Esophagus (tissue), 2 donors: ENCODE measurements at regions not wholly inside any gene's neighbourhood (a gene's known extent, or its start where the extent isn't known, plus 50 kb on each side); places are given as distances from the start of the nearest gene placed in this dataset.

ENCODE experiments used
- H3K27ac ChIP-seq, 2 donors: one replicate each; pipeline ENCODE4 v1.5.1; 2013; ENCODE audit warnings: low read depth in 2 of 2, mild to moderate bottlenecking in 2 of 2, inconsistent platforms in 1 of 2, low read length in 1 of 2, moderate library complexity in 1 of 2
- H3K27me3 ChIP-seq, 2 donors: one replicate each; pipeline ENCODE4 v1.6.1; 2013; ENCODE audit warnings: low read length in 2 of 2, control low read depth in 1 of 2, mild to moderate bottlenecking in 1 of 2; ENCODE audit not compliant: insufficient read depth in 2 of 2, control insufficient read depth in 1 of 2
- H3K36me3 ChIP-seq, 2 donors: one replicate each; pipeline ENCODE4 v1.6.1; 2013; ENCODE audit warnings: low read length in 1 of 2; ENCODE audit not compliant: control insufficient read depth in 2 of 2, insufficient read depth in 2 of 2
- H3K4me1 ChIP-seq, 2 donors: one replicate each; pipeline ENCODE4 v1.6.1; 2013; ENCODE audit warnings: low read length in 1 of 2; ENCODE audit not compliant: control insufficient read depth in 2 of 2, insufficient read depth in 2 of 2
- H3K4me3 ChIP-seq, 2 donors: one replicate each; pipeline ENCODE4 v1.5.1; 2013; ENCODE audit warnings: low read length in 2 of 2, mild to moderate bottlenecking in 2 of 2, low read depth in 1 of 2, moderate library complexity in 1 of 2
- H3K9me3 ChIP-seq, 2 donors: one replicate each; pipeline ENCODE4 v1.6.1; 2013; ENCODE audit warnings: mild to moderate bottlenecking in 2 of 2, low read depth in 1 of 2, low read length in 1 of 2, moderate library complexity in 1 of 2; ENCODE audit not compliant: control insufficient read depth in 2 of 2, insufficient read depth in 1 of 2
- WGBS, 2 donors: extraction: QIAGEN DNeasy Blood & Tissue Kit; methylation state at CpG; one replicate each; pipeline ENCODE4 v1.1.7; 2013; 5-methylcytosine and 5-hydroxymethylcytosine counted together
- donor health status: healthy with polysubstance abuse.
- donor health status: Bipolar disorder and iron deficiency.

DNA sequence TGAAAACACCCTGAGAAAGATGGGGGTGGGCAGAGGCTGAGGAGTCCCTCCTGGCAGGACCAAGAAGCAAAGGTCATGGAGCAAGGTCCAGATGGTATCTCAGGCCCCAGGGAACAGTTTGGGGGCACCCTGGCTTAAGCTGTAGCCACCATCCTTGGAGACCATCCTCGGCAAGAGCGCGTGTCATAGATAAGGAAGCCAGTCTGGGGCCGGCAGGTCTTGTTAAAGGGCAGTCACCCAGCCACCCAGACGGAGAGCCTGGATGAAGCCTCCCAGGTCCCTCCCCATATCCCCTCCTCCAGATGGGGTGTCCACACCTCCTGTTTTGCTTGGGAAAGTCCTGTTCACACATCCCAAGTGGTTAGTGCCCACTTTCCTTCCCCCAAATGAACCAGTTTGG, 191.1 kb downstream of the KLF13 start:
- WGBS, 2 donors, result 94% methylated on average over 5 of the region's 5 CpGs
- Histone ChIP-seq H3K4me1 (no peaks in the 10 kb centered on the region), H3K36me3 (no peaks in the 10 kb centered on the region), H3K27ac (no peak overlapping the region), H3K4me3 (no peak overlapping the region), H3K27me3 (no peaks in the 10 kb centered on the region), H3K9me3 (no peaks in the 10 kb centered on the region)

DNA sequence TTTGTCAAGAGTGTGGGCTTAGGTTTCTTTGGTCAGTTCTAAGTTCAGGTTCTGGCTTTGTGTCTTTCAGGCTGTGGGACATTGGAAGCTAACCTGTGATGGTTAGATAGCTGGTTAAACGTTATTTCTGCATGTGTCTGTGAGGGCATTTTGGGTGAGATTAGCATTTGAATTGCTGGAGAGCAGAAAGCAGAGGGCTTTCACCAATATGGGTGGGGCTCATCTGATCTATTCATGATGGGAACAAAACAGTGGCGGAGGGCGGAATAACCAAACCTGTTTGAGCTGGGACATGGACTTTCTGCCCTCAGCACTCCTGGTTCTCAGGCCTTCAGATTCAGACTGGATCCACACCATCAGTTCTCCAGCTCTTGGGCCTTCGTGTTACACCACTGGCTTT, 195.4 kb downstream of the KLF13 start:
- Histone ChIP-seq H3K4me3 (no peak overlapping the region), H3K9me3 (no peaks in the 10 kb centered on the region), H3K27ac (no peak overlapping the region), H3K36me3 (no peaks in the 10 kb centered on the region), H3K4me1 (peaks cover 0 to 2% of the 10 kb centered on the region in 2 donors), H3K27me3 (no peaks in the 10 kb centered on the region)
- WGBS, 2 donors, result 78% methylated on average over 4 of the region's 4 CpGs

DNA sequence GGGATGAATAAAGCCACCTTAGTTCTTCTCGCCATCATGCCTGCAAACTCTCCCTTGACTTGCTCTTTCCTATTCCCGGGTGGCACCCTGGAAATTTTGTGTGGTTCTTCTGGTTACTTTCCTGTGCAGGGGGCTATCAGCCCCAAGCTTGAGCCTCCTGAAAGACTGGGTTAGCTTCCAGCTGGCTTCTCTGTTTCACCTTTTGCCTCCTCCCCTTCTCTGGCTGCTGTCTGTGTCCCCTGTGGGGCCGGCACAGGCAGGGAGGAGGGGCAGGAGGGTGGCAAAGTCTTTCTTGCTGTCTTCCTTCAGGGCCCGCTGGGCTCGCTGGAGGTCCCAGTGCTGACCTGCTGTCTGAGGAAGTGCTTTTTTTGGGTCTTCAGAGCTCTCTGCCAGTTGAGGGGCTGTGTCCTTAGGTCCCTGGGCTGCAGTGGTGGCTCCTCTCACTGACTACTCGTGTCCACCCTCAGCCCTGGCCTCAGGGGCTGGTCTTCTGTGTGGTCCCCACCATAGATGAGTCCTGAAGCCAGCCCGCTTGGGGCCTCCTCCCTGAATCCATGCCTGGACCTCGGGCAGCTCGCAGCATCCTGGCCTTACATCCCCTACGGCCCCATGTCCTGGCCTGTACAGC, 196.5 kb downstream of the KLF13 start:
- Histone ChIP-seq H3K36me3 (no peaks in the 10 kb centered on the region), H3K4me1 (peaks cover 0 to 2% of the 10 kb centered on the region in 2 donors), H3K27me3 (no peaks in the 10 kb centered on the region), H3K4me3 (no peak overlapping the region), H3K27ac (no peak overlapping the region), H3K9me3 (no peaks in the 10 kb centered on the region)
- 89 to 90% methylated on average over 10 of the region's 10 CpGs for WGBS, 2 donors

DNA sequence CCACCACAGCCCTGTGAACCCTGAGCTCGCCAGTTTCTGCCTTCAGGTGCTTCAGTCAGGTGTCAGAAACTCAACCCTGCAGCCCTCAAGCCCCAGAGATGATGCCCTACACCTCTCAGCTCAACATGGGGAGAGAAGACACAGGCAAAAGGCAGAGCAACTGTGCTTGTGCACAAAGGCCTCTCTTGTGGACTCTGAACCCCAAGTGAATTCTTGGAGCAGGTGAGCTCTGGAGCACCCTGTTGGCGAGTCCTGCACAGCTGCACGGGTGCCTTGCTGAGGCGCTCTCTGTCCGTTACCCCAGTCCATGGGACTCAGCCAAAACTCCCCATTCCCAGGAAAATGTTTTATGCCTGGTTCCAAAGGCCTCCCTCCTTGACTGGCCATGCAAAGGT, 197.0 kb downstream of the KLF13 start:
- Histone ChIP-seq H3K4me1 (peaks cover 0 to 2% of the 10 kb centered on the region in 2 donors), H3K4me3 (no peak overlapping the region), H3K27ac (no peak overlapping the region), H3K27me3 (no peaks in the 10 kb centered on the region), H3K9me3 (no peaks in the 10 kb centered on the region), H3K36me3 (no peaks in the 10 kb centered on the region)
- 87 to 92% methylated on average over 5 of the region's 5 CpGs for WGBS, 2 donors

DNA sequence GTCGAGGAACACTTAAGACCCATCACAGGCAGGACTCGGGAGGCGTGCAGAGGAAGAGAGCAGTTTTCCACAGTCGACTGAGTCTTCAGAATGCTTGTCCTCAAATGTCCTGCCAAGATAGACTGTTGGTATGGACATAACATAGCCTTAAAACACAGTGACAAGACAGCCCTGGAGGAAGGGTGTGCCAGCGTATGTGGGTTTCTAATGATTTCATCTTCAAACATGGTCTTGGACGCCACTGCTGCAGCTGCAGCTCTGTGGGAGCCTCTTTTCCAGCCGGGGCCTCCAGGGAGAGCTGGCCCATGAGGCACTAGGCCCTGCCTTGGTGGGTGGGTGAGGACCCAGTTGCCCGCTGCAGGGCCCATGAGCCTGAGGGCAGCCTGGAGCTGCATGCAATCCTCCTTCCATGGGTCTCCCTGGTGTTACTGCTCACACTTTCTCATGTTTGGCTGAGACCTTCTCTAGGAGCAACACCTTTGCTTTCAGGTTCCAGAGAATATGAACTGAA, 198.6 kb downstream of the KLF13 start:
- H3K36me3 ChIP-seq, result no peaks in the 10 kb centered on the region
- WGBS, 2 donors, result 90 to 91% methylated on average over 8 of the region's 8 CpGs
- H3K27me3 ChIP-seq, result no peaks in the 10 kb centered on the region
- no peak overlapping the region for H3K4me3 ChIP-seq
- H3K27ac ChIP-seq, result no peak overlapping the region
- H3K4me1 ChIP-seq, result peaks cover 0 to 2% of the 10 kb centered on the region in 2 donors
- no peaks in the 10 kb centered on the region for H3K9me3 ChIP-seq

DNA sequence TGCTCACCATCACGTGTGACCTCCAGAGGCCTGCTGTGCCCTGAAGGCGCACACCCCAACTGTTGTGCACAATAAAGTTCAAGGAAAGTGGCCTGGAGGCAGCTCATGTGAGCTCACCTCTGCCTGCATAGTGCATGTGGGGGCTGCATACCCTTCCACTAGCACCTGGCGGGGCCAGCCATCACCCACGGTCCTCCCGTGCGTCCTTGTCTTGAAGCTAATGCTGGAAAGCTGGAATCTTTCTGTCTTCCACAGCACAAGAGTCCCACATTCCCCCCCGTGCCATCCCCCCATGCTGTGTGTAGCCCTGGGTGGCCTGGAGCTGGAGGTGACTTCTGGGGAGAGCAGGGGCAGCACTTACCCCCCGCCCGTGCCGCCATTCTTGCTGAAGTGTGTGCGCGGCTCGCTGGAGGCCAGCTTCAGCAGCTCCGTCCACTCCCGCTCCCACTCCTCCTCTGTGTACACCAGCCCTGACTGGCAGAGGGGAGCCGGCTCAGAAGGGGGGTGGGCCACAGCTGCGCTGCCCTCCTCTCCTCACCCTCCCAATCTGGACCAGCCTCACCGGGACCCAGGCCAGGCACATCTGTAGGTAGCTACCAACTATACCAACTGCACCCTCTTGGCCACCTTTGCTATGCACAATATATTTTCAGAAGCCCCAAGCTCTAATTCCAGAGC, 199.5 kb downstream of the KLF13 start:
- WGBS, 2 donors, result 93 to 94% methylated on average over 17 to 18 of the region's 18 CpGs
- Histone ChIP-seq H3K27me3 (no peaks in the 10 kb centered on the region), H3K27ac (no peak overlapping the region), H3K9me3 (no peaks in the 10 kb centered on the region), H3K4me3 (no peak overlapping the region), H3K4me1 (peaks cover 0 to 2% of the 10 kb centered on the region in 2 donors), H3K36me3 (no peaks in the 10 kb centered on the region)

DNA sequence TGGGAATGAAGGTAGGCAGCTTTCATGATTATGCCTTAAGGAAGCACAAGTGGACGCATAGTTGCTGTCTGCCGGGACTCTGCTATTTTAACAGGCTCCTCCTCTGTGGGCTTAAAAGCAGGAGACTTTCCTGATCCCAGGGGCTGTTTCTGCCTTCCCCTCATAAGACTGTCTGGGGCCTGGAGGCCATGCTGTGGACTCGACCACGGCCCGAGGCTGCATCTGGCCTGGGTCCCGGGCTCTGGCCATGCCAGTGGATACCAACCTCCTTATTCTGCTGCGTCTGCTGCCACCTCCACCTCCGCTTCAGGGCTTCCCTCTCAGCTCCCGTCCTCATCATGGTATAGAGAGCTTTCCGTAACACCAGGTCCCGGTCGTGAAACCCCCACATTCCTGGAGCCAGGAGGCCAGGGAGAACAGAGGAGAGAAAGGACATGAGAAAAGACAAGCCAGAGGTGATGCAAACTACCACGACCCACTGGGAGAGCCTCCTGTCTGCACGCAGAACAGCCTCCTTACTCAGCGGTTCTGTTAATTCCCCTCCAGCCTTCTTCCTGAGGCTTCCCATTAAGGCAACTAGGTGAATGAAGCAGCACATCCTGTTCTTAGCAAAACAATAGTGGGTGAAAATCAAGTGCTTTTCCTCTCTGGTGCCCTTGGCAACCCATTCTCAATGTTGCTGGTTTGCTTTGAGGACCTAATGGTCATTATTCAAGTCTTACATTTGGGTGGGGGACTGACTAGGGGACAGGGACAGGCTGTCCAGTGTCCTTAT, 200.5 kb downstream of the KLF13 start:
- no peak overlapping the region for H3K27ac ChIP-seq

DNA sequence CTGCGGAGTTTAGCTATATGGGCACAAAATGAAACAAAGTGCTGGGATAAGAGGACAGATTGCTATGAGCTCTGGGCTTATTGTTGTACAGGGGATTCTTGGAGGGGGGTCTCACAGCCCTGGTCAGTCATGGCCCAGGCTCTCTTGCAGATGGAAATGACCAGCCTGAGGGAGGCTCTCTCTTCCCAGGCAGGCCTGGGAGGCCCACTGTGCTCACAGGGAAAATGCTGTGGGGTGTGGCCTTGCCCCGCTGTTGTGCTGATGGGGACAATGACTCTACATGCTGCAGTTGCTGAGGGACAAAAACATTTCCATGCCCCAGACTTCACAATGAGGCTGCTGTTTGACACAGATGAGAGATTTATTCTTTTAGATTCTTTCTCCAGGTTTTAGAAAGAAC, 202.2 kb downstream of the KLF13 start:
- WGBS, 2 donors, result 92 to 95% methylated on average over 2 of the region's 2 CpGs
- Histone ChIP-seq H3K4me1 (peaks cover 0 to 2% of the 10 kb centered on the region in 2 donors), H3K36me3 (no peaks in the 10 kb centered on the region), H3K27me3 (no peaks in the 10 kb centered on the region), H3K4me3 (no peak overlapping the region), H3K27ac (no peak overlapping the region), H3K9me3 (no peaks in the 10 kb centered on the region)

More for the DNA sequence above, 200.5 kb downstream of the KLF13 start:
- Histone ChIP-seq H3K36me3 (no peaks in the 10 kb centered on the region), H3K9me3 (no peaks in the 10 kb centered on the region), H3K4me3 (no peak overlapping the region), H3K4me1 (peaks cover 0 to 2% of the 10 kb centered on the region in 2 donors), H3K27me3 (no peaks in the 10 kb centered on the region)
- 80 to 82% methylated on average over 15 of the region's 15 CpGs for WGBS, 2 donors

DNA sequence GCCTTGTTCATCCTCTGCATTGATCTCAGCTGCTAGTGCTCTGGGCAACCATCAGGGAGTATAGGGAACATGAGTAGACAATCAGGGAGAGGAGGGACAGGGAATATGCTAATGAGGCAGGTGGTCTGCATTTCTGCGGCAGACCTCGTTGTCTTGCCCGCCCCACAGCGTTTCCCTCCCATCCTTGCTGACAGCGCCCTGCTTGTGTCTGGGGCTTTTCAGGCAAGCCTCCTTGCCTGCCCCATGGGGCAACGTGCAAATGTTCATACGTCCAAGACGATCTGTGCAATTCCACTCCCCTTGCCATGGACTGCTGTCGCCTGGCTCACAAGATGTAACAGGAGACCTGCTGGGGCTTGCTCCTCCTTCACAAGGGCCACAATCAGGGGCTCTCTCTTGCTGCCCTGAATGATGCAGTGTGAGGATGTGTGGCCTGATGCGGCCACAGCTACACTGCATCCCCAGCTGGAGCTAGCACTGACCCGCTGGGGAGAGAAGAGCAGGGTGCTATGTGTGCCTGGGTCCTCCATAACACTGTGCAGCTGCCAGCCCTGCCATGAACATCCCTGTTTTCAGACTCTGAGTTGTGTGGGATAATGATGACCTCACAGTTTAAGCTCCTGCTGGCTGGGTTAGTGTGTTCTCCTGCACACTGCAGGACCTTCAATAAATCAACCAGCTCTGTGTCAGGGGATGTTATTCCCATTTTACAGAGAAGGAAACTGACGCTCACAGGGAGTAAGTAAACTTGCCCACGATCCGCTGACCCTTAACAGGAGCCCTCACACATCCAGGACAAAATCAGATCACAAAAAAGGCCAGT, 211.3 kb downstream of the KLF13 start:
- Histone ChIP-seq H3K27ac (no peak overlapping the region), H3K36me3 (no peaks in the 10 kb centered on the region), H3K27me3 (no peaks in the 10 kb centered on the region), H3K4me1 (no peaks in the 10 kb centered on the region), H3K9me3 (no peaks in the 10 kb centered on the region), H3K4me3 (no peak overlapping the region)
- WGBS, 2 donors, result 85 to 86% methylated on average over 14 of the region's 14 CpGs
